ENCODE measurements at regions not wholly inside any gene's neighbourhood (a gene's known extent, or its start where the extent isn't known, plus 50 kb on each side); places are given as distances from the start of the nearest gene placed in this dataset.

- no peak for DNase-seq (ENCODE audit: low read depth, low spot score)
Observed at GRCh38 chr6:166693880-166694279, 66.8 kb upstream of the RPS6KA2 start.

- no peak for DNase-seq (ENCODE audit: low read depth, low spot score)
Observed at GRCh38 chr6:166692723-166693302, 65.8 kb upstream of the RPS6KA2 start.

- DNase-seq (ENCODE audit: low read depth, low spot score): no peak
Observed at GRCh38 chr6:166691746-166692145, 64.7 kb upstream of the RPS6KA2 start.

- no peak for DNase-seq (ENCODE audit: low read depth, low spot score)
Observed at GRCh38 chr6:166691199-166691598, 64.1 kb upstream of the RPS6KA2 start.

GRCh38 chr6:166689687-166690086 lies 62.6 kb upstream of the RPS6KA2 start:
- no peak for DNase-seq (ENCODE audit: low read depth, low spot score)

- DNase-seq (ENCODE audit: low read depth, low spot score): no peak
Observed at GRCh38 chr6:166688901-166689300, 61.9 kb upstream of the RPS6KA2 start.

- DNase-seq (ENCODE audit: low read depth, low spot score): no peak
Observed at GRCh38 chr6:166687879-166688205, 60.8 kb upstream of the RPS6KA2 start.

- DNase-seq (ENCODE audit: low read depth, low spot score): no peak
Observed at GRCh38 chr6:166687070-166687878, 60.2 kb upstream of the RPS6KA2 start.

- no peak for DNase-seq (ENCODE audit: low read depth, low spot score)
Observed at GRCh38 chr6:166686317-166686716, 59.3 kb upstream of the RPS6KA2 start.

- no peak for DNase-seq (ENCODE audit: low read depth, low spot score)
Observed at GRCh38 chr6:166684866-166685265, 57.8 kb upstream of the RPS6KA2 start.

- no peak for DNase-seq (ENCODE audit: low read depth, low spot score)
Observed at GRCh38 chr6:166684170-166684569, 57.1 kb upstream of the RPS6KA2 start.

- no peak for DNase-seq (ENCODE audit: low read depth, low spot score)
Observed at GRCh38 chr6:166683477-166683876, 56.4 kb upstream of the RPS6KA2 start.

- no peak for DNase-seq (ENCODE audit: low read depth, low spot score)
Observed at GRCh38 chr6:166679566-166679965, 52.5 kb upstream of the RPS6KA2 start.

- no peak for DNase-seq (ENCODE audit: low read depth, low spot score)
Observed at GRCh38 chr6:166678426-166678825, 51.4 kb upstream of the RPS6KA2 start.

GRCh38 chr6:166677941-166678340 lies 50.9 kb upstream of the RPS6KA2 start:
- DNase-seq (ENCODE audit: low read depth, low spot score): no peak

All from brain pericyte (primary cell).